NCI-H146 treated with DMSO at 0.1 percent for 48 hours (cell line): ENCODE measurements at regions not wholly inside any gene's neighbourhood (a gene's known extent, or its start where the extent isn't known, plus 50 kb on each side); places are given as distances from the start of the nearest gene placed in this dataset.

Experiments used
- DNase-seq: peaks from one replicate; lab custom pipeline; 2025; ENCODE audit not compliant: unreplicated experiment; lab: John Stamatoyannopoulos, UW

DNA sequence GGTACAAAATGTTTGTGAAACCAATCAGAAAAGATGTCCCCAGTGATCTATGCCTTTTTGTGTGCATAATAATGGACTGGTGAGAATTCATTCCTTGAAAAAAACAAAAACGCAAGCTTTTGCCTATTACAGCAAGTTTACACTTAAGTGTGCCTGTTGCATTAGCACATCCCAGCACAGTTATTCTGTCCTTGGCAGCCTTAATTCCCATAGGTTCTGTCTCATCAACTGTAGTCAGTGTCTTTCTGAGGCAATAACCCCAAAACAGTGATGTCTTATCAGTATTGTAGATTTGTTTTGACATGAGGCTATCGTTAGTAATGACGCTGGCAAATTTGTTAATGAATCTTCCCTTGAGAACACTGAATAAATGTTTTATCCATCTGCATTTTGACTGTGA is 109.9 kb upstream of the KCTD3 start:
- no peak for DNase-seq

DNA sequence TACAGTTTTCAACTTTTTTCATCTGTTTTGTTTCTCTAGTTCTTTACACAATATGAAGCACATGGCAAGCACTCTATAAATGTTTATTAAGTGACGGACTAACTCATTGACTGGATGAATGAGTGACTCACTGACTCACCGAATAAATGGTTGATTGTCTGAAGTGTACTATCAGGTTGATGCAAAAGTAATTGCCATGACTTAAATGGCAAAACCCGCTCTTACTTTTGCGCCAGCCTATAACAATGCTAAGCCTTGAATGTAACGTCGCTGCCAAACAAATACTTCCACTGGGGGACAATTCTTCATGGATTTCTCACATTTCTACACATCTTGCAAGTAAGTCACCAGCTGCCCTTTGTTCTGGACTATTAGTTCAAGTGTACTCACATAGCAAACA is 109.0 kb upstream of the KCTD3 start:
- no peak for DNase-seq

DNA sequence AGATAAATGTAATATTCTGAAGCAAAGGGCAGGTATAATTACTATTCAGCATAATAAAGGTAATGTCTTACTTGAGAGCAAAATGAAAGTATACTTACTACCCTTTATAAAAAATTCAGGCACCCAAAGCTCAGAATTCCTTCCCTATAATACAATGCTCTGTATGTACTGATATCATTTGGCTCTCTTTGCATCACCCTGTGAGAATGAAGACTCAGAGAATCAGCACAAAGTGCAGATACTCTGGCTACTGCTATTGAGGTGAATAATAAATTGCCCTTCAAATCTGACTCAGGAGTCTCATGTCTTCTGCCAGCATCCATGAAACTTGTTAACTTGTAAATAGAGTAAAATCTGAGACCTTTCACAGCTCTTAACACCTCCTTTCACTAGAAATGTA is 108.5 kb upstream of the KCTD3 start:
- no peak for DNase-seq

DNA sequence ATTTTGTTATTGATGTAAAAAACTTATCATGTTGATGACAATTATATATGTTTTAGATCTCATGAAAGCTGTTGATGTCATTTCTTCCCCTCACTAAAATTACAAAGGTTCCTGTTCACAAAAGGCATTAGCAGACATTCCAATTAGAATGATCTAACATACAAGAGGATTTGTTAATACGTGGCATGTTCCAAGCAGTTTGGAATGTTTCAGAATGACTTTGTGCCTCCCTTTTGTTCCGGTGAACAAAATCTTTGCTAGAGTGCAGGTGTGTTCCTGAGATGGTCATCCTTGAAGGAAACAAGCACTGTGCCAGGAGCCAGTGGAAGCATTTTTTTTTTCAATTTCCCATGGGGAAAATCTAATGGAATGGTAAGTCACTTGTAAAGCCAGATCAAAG is 108.0 kb upstream of the KCTD3 start:
- DNase-seq: no peak

DNA sequence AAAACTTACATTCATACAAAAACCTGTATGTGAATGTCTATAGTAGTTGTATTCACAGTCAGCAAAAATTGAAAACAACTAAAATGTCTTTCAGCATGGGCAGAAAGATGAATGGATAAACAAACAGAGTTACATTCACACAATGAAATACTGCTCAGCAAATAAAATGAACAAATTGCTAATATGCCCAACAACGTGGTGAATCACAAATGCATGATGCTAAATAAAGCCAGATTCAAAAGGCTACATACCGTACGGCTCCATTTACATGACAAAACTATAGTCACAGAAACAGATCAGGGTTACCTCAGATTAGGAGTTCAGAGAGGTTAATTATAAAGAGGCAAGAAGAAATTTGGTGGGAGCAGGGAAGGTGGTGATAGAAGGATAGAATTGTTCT is 100.7 kb upstream of the KCTD3 start:
- no peak for DNase-seq

DNA sequence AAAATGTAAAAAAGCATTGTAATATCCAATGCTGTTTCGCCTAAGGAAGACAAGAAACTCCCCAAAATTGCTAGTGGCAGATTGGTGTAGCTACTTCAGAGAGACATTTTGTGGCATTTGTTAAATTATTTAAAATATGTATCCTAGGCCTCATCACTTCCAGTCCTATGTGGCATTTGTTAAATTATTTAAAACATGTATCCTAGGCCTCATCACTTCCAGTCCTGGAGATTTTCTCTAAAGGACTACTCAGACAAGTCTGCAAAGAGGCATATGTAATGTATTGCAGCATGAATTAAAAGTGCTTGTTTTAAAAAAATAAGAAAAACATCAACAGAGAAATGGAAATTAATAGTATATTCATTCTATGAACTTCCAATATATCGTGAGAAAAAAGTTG is 95.6 kb upstream of the KCTD3 start:
- no peak for DNase-seq

DNA sequence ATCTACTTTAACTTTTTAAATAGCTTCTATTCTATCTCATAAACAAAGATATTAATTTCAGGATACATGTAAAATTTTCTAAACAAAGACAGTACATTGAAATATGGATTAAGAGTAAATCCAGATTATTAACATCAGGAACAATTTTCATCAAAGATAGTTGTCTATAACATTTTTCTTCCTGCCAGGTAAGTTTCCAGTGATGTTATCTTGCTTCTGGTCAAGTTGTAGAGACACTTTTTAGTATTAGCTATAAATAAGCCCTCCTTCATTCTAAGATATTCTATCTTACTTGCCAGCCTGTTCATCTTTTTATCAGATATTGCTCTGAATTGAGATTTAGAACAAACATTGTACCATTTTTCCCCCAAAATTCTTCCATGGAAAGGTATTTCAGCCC is 94.4 kb upstream of the KCTD3 start:
- DNase-seq: no peak

DNA sequence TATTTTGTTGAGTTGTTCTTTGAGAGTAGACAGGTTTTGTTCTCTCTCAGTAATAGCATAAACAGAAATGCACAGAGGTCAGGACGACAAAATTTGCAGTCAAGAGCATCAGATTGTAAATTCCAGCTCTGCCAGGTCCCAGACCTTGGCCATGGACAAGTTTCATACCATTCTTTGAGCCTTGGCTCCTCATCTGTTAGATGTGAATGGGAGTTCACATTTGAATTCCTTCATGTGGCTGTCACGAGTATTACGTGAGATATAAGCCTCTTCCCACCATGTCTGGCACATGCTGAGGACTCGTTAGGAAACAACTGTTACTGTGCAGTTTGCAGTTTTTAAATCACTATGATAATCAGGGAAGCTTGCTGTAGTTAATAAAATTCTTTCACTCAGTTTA is 93.2 kb upstream of the KCTD3 start:
- DNase-seq: no peak

DNA sequence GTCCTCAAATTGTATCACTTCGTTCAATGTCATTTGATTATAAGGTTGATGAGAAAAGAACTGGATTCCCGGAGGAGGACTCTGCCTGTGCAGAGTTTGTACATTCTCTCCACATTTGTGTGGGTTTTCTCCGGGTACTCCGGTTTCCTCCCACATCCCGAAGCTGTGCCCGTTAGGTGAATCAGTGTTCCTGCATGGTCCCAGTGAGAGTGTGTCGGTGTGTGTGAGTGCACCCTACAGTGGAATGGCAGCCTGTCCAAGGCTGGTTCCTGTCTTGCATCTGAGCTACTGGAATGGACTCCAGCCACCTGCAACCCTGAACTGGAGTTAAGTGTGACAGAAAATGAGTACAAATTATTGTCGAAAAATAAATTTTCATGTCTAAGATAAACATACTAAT is 92.2 kb upstream of the KCTD3 start:
- DNase-seq: no peak

DNA sequence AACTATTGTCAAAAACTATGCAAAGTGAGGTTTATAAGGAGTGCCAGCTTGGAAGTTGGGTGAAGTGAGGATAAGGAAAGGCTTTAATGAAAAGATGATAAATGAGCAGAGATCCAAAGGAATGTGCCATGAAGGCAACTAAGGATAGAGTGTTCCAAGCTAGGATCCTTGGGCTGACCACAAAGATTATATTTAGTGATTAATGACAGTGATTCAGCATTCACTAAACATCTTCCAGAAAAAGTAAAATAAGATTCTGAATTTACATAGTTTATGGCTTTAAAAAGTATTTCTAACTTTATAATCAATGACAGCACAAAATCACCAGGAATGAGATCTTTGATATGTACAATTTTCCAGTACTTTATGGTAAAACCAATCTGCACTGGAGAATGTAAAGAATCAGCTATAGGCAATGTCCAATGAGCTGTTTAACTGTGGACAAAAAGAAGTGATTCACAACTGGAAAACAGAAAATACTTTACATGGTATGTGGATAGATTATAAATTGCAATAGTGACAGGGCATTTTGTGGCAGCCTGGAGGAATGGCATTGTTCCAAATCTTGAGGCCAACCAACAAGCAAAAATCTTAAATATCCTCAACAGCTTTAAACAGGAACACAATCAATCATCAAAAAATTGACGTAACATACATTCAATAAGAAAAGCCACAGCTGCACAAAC is 91.2 kb upstream of the KCTD3 start:
- DNase-seq: peak; percentile 43

DNA sequence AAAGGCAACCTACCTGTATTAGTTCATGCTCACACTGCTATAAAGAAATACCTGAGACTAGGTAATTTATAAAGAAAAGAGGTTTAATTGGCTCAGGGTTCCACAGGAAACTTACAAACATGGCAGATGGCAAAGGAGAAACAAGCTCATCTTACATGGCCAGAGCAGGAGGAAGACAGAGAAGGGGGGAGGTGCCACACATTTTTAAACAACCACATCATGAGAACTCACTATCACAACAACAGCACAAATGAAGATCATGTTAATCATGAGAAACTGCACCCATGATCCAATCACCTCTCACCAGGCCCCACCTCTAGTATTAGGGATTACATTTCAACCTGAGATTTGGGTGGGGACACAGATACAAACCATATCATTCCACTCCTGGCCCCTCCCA is 90.6 kb upstream of the KCTD3 start:
- no peak for DNase-seq

DNA sequence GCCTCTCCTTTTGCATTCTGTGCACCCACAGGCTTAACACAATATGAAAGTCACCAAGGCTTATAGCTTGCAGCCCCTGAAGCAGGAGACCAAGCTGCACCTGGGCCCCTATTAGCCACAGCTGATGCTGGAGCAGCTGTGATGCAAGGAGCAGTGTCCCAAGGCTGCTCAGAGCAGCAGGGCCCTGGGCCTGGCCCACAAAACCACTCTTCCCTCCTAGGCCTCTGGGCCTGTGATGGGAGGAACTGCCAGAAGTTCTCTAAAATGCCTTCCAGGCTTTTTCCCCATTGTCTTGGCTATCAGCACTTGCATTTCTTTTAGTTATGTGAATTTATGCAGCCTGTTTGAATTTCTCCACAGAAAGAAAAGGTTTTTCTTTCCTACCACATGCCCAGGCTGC is 89.5 kb upstream of the KCTD3 start:
- DNase-seq: no peak

DNA sequence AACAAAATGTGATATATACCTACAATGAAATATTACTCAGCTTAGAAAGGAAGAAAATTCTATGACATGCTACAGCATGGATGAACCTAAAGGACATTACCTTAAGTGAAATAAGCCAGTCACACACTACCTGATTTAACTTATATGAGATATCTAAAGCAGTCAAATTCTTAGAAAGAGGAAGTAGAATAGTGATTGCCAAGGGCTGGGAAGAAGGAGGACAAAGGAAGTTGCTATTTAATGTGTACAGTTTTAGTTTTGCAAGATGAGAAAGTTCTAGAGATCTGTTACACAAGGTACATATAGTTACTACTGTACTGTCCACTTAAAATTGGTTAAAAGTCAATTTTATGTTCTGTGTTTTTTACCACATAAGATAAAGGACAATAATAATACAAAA is 87.5 kb upstream of the KCTD3 start:
- no peak for DNase-seq

DNA sequence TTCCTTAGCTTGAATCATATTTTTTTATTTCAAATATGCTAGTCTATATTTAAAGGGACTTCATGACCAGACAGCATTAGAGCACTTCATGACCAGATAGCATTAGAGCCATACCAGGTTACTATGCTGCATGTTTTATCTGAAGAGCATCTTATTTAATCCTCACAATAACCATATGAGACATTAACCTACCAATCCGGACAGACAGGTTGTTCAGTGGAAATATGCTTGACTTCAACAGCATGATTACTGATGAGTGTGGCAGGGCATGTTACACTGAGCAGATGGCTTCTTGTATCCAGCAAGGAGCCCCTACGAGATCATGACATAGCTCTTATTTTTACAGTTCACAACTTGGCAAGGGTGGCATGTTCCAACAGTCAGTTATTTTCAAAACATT is 85.0 kb upstream of the KCTD3 start:
- DNase-seq: no peak

DNA sequence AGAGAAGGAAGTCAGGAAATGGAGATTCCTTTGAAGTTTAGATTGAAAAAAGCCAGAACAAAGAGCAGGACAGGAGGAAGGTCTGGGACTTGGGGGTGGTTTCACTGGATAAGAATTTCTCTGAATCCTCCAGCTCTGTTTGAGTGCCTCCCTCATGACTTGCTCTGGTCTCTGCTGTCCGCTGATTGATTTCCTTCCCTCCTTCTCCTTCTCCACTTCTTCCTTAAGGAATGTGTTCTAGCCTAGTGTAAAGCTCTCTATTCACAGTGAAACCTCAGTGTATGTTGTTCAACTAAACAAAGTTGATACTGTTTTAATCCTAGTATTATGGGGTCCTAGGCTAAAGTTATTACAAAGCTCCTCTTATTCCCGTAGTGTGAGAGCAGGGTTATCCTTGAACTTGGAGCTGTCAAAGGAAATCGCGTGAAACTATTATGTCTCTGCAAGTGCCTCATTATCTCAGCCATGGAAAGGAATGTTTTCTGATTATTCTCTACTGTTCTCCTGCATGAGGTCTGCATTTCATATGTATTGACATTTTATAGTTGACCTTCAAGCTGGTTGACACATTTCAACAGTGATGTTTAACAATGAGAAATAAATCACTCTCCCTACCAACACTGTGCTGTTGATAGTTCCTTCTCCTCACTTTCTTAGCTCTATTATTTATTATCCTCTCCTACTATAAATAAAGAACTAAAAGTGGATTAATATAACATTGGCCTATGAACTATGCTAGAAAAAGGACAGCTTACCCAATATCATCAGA is 82.7 kb upstream of the KCTD3 start:
- no peak for DNase-seq

DNA sequence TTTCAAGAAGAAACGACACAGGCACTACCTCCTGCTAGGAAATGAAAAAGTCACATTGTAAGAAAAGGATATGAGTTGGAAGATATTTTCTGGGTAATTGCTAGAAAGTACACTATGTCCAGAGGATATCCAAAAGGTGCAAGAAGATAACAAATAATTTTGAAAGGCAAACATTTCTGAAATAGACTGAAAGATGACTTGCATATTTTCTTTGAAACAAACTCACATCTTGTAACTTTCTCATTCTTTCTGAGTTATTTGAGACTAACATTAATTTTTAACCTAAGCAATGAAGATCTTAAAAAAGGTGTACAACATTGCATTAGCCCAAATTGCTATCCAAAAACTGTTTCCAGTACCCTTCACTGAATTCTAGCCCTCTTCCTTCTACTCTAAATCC is 79.6 kb upstream of the KCTD3 start:
- DNase-seq: no peak

DNA sequence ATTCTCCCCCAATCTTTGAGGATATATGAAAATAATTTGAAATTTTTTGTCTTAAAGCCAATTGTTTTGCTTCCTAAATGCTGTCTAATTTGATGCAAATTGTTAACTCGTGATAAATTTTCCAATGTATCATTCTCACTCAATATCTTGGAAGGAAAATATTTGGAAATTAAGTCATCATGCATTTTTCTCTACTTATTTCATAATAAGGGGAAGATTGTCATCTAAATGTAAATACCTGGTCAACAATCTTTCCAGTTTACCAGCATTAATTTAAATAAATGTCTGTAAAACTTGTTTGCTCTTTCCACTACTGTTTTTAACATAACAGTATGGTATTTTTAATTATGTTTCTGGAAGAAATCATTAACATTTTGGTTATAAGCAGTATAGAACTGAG is 78.3 kb upstream of the KCTD3 start:
- no peak for DNase-seq

DNA sequence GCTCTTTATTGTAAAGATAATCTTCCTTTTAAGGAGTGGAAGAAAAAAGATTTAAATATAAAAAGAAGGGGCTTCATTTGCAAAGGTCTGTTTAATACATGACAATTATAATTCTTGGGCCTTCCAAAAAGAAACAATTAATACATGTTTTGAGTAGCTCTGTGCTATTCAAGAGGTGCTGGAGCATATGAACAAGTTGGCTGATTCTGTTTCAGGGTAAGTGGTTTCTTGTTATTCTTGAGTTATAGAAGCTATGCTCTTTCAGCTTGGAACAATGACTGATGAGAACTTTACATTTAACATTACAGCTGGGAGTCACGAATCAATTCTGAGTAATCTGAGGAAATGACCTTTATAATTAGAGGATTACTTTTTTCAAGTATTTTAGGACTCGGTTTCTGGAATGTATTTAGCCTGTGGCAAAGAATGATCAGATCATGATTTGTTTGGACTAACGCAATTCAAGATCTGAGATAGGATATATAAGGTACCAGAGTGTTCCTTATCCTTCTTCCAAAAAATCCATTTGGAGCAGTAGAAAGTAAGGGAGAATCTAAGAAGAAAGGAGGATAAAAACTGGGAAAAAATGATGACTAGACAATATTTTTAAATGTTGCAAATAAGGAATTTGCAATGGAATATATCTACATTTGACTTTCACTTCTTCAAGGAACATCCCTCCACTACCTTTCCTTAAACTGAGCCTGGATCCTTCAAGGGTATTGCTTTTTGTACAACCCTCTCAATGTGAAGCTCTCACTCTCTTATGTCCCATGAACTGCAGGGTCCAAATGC is 77.1 kb upstream of the KCTD3 start:
- no peak for DNase-seq

DNA sequence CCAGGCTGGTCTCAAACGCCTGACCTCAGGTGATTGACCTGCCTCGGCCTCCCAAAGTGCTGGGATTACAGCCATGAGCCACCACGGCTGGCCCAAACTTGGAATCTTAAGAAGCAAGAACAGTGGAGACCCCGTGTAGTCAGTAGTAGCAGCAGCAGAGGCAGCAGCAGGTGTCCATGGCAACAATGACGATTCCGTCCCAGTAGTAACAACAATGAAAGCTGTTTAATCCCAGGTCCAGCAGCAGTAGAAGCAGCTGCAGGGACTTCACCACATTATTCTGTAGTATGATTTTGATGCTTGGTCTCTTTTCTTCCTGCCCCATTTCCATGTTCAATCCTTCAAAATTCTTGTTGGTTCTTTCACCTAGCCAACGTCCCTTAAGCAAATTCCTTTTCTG is 69.6 kb upstream of the KCTD3 start:
- no peak for DNase-seq

DNA sequence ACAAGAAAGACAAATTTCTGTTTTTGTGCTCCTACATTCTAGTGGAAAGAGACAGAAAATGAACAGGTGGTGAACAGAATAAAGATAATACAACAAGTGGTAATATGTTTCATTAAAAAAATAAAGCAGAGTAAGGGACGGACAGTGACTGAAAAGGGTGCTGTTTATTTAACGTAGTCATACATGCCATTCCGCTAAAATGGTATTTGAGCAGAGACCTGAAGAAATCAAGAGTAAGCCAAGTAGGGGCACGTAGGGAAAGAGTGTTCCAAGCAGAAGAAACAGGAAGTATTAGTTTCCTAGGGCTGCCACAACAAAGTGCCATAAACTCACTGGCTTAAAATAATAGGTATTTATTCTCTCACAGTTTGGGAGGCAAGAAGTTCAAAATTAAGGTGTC is 65.6 kb upstream of the KCTD3 start:
- DNase-seq: no peak

DNA sequence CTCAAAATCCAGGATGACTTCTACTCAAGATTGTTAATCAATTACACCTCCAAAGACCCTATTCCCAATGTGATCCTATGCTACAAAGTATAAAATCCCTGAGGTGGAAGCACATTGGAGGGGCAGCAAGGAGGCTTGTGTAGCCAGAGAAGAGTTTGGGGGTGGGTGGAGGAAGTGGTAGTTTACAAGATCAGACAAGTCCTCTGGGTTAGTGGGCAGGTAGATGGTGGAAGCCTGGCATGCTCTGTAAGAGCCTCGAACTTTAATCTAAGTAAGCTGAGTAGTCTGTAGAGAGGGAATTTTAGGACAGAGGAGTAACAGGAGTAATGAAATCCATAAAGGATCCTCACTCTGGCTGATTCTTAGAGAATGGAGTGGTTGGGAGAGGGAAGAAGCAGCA is 65.0 kb upstream of the KCTD3 start:
- DNase-seq: no peak

DNA sequence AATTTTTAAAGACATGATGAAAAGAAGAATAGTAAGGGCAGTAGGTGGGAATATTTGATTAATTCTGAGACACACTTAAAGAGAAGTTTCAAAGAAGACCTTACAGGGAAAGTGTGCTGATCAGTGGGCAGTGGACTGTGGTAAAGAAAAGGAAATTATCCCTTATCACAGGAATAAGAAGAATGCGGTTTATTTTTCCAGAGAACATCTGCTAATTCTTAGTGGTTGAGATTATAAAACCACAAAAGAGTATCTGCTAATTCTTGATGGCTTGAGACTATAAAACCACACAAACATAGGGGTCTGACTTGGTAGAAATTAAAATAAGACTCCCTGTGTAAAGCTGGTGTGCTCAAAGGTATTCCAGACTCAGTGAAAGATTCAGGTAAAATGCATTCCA is 60.0 kb upstream of the KCTD3 start:
- DNase-seq: no peak
